AG04449 (cell line): ENCODE measurements at regions not wholly inside any gene's neighbourhood (a gene's known extent, or its start where the extent isn't known, plus 50 kb on each side); places are given as distances from the start of the nearest gene placed in this dataset.

Experiments used
- CTCF ChIA-PET: fragments of 350-600 bp; formaldehyde crosslinking; extraction: SDS; loops from one replicate; lab custom pipeline; 2021; ENCODE audit warnings: antibody characterized with exemption; lab: Yijun Ruan, JAX
- POLR2A ChIA-PET: fragments of 400-600, 350-600 bp; formaldehyde crosslinking; extraction: SDS; loops from one replicate; lab custom pipeline; 2020; ENCODE audit warnings: antibody characterized with exemption, inconsistent platforms; lab: Yijun Ruan, JAX
- DNase-seq: peaks from one replicate; pipeline ENCODE4 v3.0.0-alpha.2; 2010; ENCODE audit warnings: low read depth, low spot score
- H3K4me3 ChIP-seq: 2 replicates; pipeline ENCODE4 v1.5.1; 2011; ENCODE audit warnings: low read depth, mild to moderate bottlenecking, control low read depth, low read length
- TF ChIP-seq, protein P1 (sequence below): IDR thresholded peaks from one replicate; pipeline ENCODE4 v1.5.1; 2011; ENCODE audit warnings: mild to moderate bottlenecking, moderate library complexity, low read length, control low read depth, inconsistent platforms; ENCODE audit not compliant: insufficient read depth; ENCODE audit errors: missing control alignments

DNA sequence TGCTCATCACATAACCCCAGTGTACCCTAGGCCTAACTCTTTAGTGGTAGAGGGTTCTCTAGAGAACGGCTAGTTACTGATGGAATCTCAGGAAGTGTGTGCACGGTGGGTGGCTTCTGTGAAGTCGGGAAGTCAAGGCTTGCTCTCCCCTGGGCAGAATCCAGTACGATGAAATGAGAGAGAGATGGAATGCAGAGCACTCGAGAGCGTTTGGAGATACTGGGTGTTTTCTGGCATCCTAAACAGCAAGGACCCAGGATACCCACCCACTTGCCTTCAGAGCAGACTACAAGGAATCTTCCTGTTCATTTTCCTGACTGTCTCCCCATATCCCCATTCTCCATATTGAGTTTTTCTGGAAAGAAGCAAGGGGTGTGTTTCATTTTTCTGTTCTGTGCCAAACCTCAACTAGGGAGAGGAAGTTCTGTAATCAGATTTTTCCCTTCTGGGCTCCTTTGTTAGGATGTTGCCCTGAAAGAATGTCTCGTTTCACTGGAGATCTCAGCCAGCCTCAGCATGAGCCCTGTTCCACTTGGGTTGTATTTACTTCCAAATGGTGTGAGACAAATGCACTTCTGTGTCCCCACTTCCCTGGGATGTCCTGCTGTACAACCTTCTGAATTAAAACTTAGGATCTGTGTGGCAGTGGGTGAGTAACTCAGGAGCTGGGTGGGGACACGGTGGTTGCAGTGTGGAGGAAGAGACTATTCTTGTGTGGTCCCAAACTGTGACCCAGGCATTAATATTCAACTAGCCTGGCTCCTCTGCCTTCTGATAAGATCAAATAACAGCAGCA is 108.9 kb upstream of the SPRY4 start:
- ChIA-PET CTCF (no interaction called here), POLR2A (no interaction called here)
- TF ChIP-seq, protein P1, sequence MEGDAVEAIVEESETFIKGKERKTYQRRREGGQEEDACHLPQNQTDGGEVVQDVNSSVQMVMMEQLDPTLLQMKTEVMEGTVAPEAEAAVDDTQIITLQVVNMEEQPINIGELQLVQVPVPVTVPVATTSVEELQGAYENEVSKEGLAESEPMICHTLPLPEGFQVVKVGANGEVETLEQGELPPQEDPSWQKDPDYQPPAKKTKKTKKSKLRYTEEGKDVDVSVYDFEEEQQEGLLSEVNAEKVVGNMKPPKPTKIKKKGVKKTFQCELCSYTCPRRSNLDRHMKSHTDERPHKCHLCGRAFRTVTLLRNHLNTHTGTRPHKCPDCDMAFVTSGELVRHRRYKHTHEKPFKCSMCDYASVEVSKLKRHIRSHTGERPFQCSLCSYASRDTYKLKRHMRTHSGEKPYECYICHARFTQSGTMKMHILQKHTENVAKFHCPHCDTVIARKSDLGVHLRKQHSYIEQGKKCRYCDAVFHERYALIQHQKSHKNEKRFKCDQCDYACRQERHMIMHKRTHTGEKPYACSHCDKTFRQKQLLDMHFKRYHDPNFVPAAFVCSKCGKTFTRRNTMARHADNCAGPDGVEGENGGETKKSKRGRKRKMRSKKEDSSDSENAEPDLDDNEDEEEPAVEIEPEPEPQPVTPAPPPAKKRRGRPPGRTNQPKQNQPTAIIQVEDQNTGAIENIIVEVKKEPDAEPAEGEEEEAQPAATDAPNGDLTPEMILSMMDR, result no peak
- DNase-seq, result no peak
- H3K4me3 ChIP-seq, result no peak overlapping the region

- POLR2A ChIA-PET, result no interaction called here
- TF ChIP-seq, protein P1, result no peak
- no peak for DNase-seq
- no peak overlapping the region for H3K4me3 ChIP-seq
- CTCF ChIA-PET, result no interaction called here
Observed at GRCh38 chr5:142432961-142433360, 108.1 kb upstream of the SPRY4 start.

GRCh38 chr5:142432369-142432863 is 107.6 kb upstream of the SPRY4 start:
- no peak for DNase-seq
- CTCF ChIA-PET, result no interaction called here
- TF ChIP-seq, protein P1, result no peak
- POLR2A ChIA-PET, result no interaction called here
- no peak overlapping the region for H3K4me3 ChIP-seq

DNA sequence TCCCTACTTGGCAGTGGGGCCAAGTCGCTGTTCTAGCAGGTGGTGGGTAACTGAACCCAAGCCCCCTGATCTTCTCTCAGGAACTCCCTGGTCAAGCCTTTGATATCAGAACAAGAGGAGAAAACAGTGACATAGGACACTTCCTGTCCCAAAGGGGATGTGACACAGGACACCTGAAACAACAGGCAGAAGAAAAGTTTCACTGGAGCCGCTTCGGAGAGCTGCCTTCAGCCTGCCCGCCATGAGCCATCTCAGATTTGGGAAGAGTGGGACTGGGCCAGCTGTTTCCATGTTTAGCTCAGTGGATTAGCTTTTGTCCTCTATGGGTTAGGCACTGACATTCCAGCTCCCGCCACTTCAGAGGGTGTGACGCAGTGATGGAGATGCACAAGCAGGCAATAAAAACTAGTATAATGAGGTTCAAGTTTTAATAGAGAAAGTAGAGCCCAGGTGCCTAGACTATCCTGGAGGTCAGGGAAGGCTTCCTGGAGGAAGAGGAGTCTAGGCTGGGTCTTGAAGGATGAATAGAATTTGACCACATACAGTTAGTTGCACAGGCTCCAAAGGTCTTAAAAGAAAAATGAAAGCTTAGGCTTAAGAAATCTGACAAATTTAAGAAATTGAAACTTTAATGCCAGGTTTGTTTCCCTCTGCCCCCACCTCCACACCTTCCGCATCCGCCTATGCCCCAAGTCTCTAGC is 104.1 kb upstream of the SPRY4 start:
- POLR2A ChIA-PET, result no interaction called here
- no peak for DNase-seq
- H3K4me3 ChIP-seq, result no peak overlapping the region
- TF ChIP-seq, protein P1, result no peak
- CTCF ChIA-PET, result no interaction called here

- H3K4me3 ChIP-seq, result no peak overlapping the region
- TF ChIP-seq, protein P1, result no peak
- DNase-seq, result no peak
- ChIA-PET CTCF (no interaction called here), POLR2A (no interaction called here)
Observed at GRCh38 chr5:142428036-142428772, 103.4 kb upstream of the SPRY4 start.

DNA sequence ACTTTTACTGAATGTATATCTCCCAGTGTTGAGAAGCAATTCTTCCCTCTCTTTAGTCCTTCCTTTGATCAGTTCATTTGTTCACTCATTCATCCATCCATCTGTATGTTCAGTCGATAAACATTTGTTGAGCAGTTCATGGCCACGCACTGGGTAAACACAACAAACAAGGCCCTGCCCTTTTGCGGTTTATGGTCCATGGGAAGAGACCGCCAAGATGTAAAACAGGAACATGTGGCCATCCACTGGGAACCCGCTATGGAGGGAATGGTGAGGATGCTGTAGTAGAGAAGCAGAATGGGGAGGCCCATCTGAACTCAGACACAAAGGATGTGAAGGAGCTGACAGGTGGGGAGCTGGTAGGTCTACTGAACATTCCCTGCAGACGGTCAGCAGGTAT is 102.7 kb upstream of the SPRY4 start:
- ChIA-PET CTCF (no interaction called here), POLR2A (no interaction called here)
- TF ChIP-seq, protein P1, result no peak
- no peak for DNase-seq
- no peak overlapping the region for H3K4me3 ChIP-seq
